HCT116 (cell line): ENCODE measurements at regions not wholly inside any gene's neighbourhood (a gene's known extent, or its start where the extent isn't known, plus 50 kb on each side); places are given as distances from the start of the nearest gene placed in this dataset.

ENCODE experiments used
- ATAC-seq: fragments of 200-7000 bp; cut with Tn5 transposase; 2 replicates; pipeline ENCODE4 v1.9.1; 2020; ENCODE audit warnings: mild to moderate bottlenecking, moderate library complexity
- BruUV-seq: library from RNA; stranded (reverse); fragments of 400-500 nt; replicated peaks from 2 replicates; lab custom pipeline; 2021; lab: Mats Ljungman, UMichigan
- CTCF ChIA-PET: fragments of 300-600 bp; sonication (Branson Sonifier 250); formaldehyde crosslinking; loops from one replicate; lab custom pipeline; 2021; ENCODE audit warnings: antibody characterized with exemption; lab: Charles Lee
- POLR2A ChIA-PET: fragments of 300-600, 350-600 bp; sonication (Branson Sonifier 250); formaldehyde crosslinking; loops from one replicate; lab custom pipeline; 2021; ENCODE audit warnings: antibody characterized with exemption; lab: Charles Lee
- RAD21 ChIA-PET, 2 experiments: fragments of 300-600 bp; sonication (Branson Sonifier 250); formaldehyde crosslinking; loops; one replicate each; lab custom pipeline; 2023; ENCODE audit warnings: low total read pairs in 2 of 2; ENCODE audit not compliant: uncharacterized antibody in 2 of 2, unreplicated experiment in 2 of 2, low non-redundant PET in 1 of 2; lab: Charles Lee
- DNase-seq: peaks from one replicate; pipeline ENCODE4 v3.0.0-alpha.2; 2010; ENCODE audit warnings: low read depth, low spot score
- H2AFZ ChIP-seq: fragments of 200-600 bp; shearing (Covaris generic), sonication (generic); 2 replicates; pipeline ENCODE4 v1.6.1; 2017; ENCODE audit warnings: low read depth, mixed run types, mixed read lengths, antibody characterized with exemption, low read length; ENCODE audit not compliant: poor library complexity, severe bottlenecking
- H3K27ac ChIP-seq: 2 replicates; pipeline ENCODE4 v1.5.1; 2012; ENCODE audit warnings: low read depth, low read length
- H3K27me3 ChIP-seq: fragments of 200-600 bp; sonication (generic); 2 replicates; pipeline ENCODE4 v1.6.1; 2016; ENCODE audit warnings: mixed run types, low read length, mixed read lengths; ENCODE audit not compliant: insufficient read depth
- H3K36me3 ChIP-seq, 2 experiments: fragments of 200-500 bp in 1 of 2; fragments of 200-600 bp in 1 of 2; sonication (Bioruptor generic) in 1 of 2; sonication (generic) in 1 of 2; 2 replicates each; pipeline versions ENCODE4 v1.5.1 to v1.6.1; 2014 to 2016; ENCODE audit warnings: low read length in 2 of 2, inconsistent platforms in 1 of 2, mixed read lengths in 1 of 2, mixed run types in 1 of 2; ENCODE audit not compliant: insufficient read depth in 2 of 2, control insufficient read depth in 1 of 2
- H3K4me1 ChIP-seq, 2 experiments: fragments of 200-600 bp in 1 of 2; sonication (generic) in 1 of 2; 2 replicates each; pipeline versions ENCODE4 v1.5.1 to v1.6.1; 2012 to 2017; ENCODE audit warnings: low read length in 2 of 2, inconsistent platforms in 1 of 2, mild to moderate bottlenecking in 1 of 2, mixed read lengths in 1 of 2, mixed run types in 1 of 2, moderate library complexity in 1 of 2; ENCODE audit not compliant: insufficient read depth in 2 of 2, control insufficient read depth in 1 of 2
- H3K4me2 ChIP-seq: fragments of 200-600 bp; sonication (generic); 2 replicates; pipeline ENCODE4 v1.6.1; 2017; ENCODE audit warnings: mixed run types, low read length, mixed read lengths
- H3K4me3 ChIP-seq, 2 experiments: fragments of 200-600 bp in 1 of 2; sonication (generic) in 1 of 2; replicated peaks in 1 of 2; 2 replicates each; pipeline ENCODE4 v1.5.1; 2011 to 2016; ENCODE audit warnings: low read length in 2 of 2, control low read depth in 1 of 2, low read depth in 1 of 2, mild to moderate bottlenecking in 1 of 2, mixed read lengths in 1 of 2, mixed run types in 1 of 2
- H3K79me2 ChIP-seq: fragments of 200-600 bp; sonication (generic); 2 replicates; pipeline ENCODE4 v1.6.1; 2017; ENCODE audit warnings: mild to moderate bottlenecking, mixed run types, low read length, moderate library complexity, mixed read lengths; ENCODE audit not compliant: insufficient read depth
- H3K9ac ChIP-seq: fragments of 200-600 bp; sonication (generic); 2 replicates; pipeline ENCODE4 v1.6.1; 2016; ENCODE audit warnings: low read length, mixed read lengths
- H3K9me2 ChIP-seq: fragments of 200-600 bp; sonication (generic), shearing (Covaris generic); 2 replicates; pipeline ENCODE4 v1.6.1; 2017; ENCODE audit warnings: mixed run types, mild to moderate bottlenecking, moderate library complexity; ENCODE audit not compliant: insufficient read depth
- H3K9me3 ChIP-seq, 2 experiments: fragments of 200-500 bp in 1 of 2; fragments of 200-600 bp in 1 of 2; sonication (Bioruptor generic) in 1 of 2; sonication (generic) in 1 of 2; 2 replicates each; pipeline ENCODE4 v1.6.1; 2014 to 2017; ENCODE audit warnings: low read length in 2 of 2, mixed read lengths in 2 of 2, inconsistent platforms in 1 of 2, low read depth in 1 of 2, mild to moderate bottlenecking in 1 of 2, mixed run types in 1 of 2, moderate library complexity in 1 of 2; ENCODE audit not compliant: control insufficient read depth in 1 of 2, insufficient read depth in 1 of 2
- H4K20me1 ChIP-seq: fragments of 200-600 bp; sonication (generic), shearing (Covaris generic); 2 replicates; pipeline ENCODE4 v1.6.1; 2017; ENCODE audit warnings: mixed run types, mild to moderate bottlenecking, moderate library complexity; ENCODE audit not compliant: insufficient read depth
- CBX3 ChIP-seq: IDR thresholded peaks from 2 replicates; pipeline ENCODE4 v1.6.1; 2012; ENCODE audit warnings: low read depth
- EGR1 ChIP-seq: IDR thresholded peaks from 2 replicates; pipeline ENCODE4 v1.6.1; 2012; ENCODE audit warnings: low read depth
- ELF1 ChIP-seq: IDR thresholded peaks from 2 replicates; pipeline ENCODE4 v1.6.1; 2012; ENCODE audit warnings: low read depth, borderline replicate concordance
- EZH2 ChIP-seq: fragments of 200-600 bp; sonication (generic); IDR thresholded peaks from 2 replicates; pipeline ENCODE4 v1.6.1; 2017; ENCODE audit warnings: antibody characterized with exemption, mixed run types
- EZH2phosphoT487 ChIP-seq: fragments of 200-600 bp; IDR thresholded peaks from 2 replicates; pipeline ENCODE4 v1.6.1; 2018; ENCODE audit warnings: antibody characterized with exemption, borderline replicate concordance
- JUND ChIP-seq: IDR thresholded peaks from 2 replicates; pipeline ENCODE4 v1.6.1; 2012
- RAD21 ChIP-seq: IDR thresholded peaks from 2 replicates; pipeline ENCODE4 v1.6.1; 2012; ENCODE audit warnings: low read depth, mild to moderate bottlenecking
- SIN3A ChIP-seq: IDR thresholded peaks from 2 replicates; pipeline ENCODE4 v1.6.1; 2012; ENCODE audit warnings: low read depth
- SP1 ChIP-seq: IDR thresholded peaks from 2 replicates; pipeline ENCODE4 v1.6.1; 2012; ENCODE audit warnings: low read depth
- TCF7L2 ChIP-seq: IDR thresholded peaks from 2 replicates; pipeline ENCODE4 v1.7.0; 2011; ENCODE audit warnings: borderline replicate concordance, inconsistent platforms; ENCODE audit not compliant: insufficient read depth, insufficient read length; ENCODE audit errors: extremely low read depth
- YY1 ChIP-seq: IDR thresholded peaks from 2 replicates; pipeline ENCODE4 v1.6.1; 2011; ENCODE audit warnings: low read length, low read depth, moderate library complexity, mild to moderate bottlenecking; ENCODE audit not compliant: insufficient replicate concordance; ENCODE audit errors: extremely low read depth
- ZFX ChIP-seq: fragments of 450-650 bp; IDR thresholded peaks from 2 replicates; pipeline ENCODE4 v1.6.1; 2017
- ZNF274 ChIP-seq: fragments of 200-500 bp; sonication (Bioruptor generic); IDR thresholded peaks from 2 replicates; pipeline ENCODE4 v1.6.1; 2014; ENCODE audit warnings: mild to moderate bottlenecking, low read depth, low read length, inconsistent platforms
- intact Hi-C: fragments of 100-400 bp; cut with micrococcal nuclease; formaldehyde crosslinking; loops from 2 replicates; pipeline ENCODE4 v1.10.0; 2022
- TF ChIP-seq, protein P1 (sequence below): IDR thresholded peaks from 2 replicates; pipeline ENCODE4 v1.6.1; 2012
- TF ChIP-seq, protein P2 (sequence below), 3 experiments: fragments of 200-600 bp in 1 of 3; sonication (generic) in 1 of 3; IDR thresholded peaks in 2 of 3; conservative IDR thresholded peaks in 1 of 3; 2 replicates each; pipeline ENCODE4 v1.5.1; 2012 to 2017; ENCODE audit warnings: low read depth in 2 of 3, low read length in 2 of 3, antibody characterized with exemption in 1 of 3, borderline replicate concordance in 1 of 3, control low read depth in 1 of 3, mild to moderate bottlenecking in 1 of 3, mixed read lengths in 1 of 3, mixed run types in 1 of 3, moderate library complexity in 1 of 3; ENCODE audit not compliant: insufficient read depth in 1 of 3
- TF ChIP-seq, protein P3 (sequence below): IDR thresholded peaks from 2 replicates; pipeline ENCODE4 v1.6.1; 2011; ENCODE audit warnings: mild to moderate bottlenecking, low read length, moderate library complexity; ENCODE audit not compliant: insufficient replicate concordance; ENCODE audit errors: extremely low read depth
- TF ChIP-seq, protein P4 (sequence below): IDR thresholded peaks from 2 replicates; pipeline ENCODE4 v1.6.1; 2012; ENCODE audit warnings: low read depth
- TF ChIP-seq, protein P5 (sequence below): IDR thresholded peaks from 2 replicates; pipeline ENCODE4 v1.6.1; 2012

DNA sequence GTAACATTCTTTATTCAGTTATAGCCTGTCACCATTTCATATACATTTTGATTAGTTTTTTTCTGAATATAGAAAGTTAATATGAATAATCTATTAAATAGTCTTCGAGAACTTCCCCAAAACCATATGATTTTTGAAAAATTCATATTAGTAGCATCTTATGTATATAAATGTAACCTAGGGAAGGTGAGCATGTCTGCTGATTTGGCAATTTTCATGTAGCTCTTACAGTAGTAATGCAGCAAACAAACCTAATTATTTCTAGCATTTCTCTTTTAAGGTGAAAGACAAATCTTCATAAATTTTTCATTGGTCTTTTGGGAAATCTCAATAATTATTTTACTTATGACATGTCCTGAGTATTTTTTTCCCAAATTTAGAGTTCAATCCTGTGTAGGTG, 939.0 kb downstream of the TBC1D32 start:
- Histone ChIP-seq H3K27me3 (no peaks in the 10 kb centered on the region), H3K27ac (no peak overlapping the region), H3K9me3 (no peaks in the 10 kb centered on the region), H4K20me1 (no peaks in the 10 kb centered on the region), H3K79me2 (no peaks in the 10 kb centered on the region), H3K4me2 (no peak overlapping the region), H3K4me1 (no peaks in the 10 kb centered on the region), H3K4me3 (no peak overlapping the region), H3K36me3 (no peaks in the 10 kb centered on the region), H3K9ac (no peak overlapping the region), H3K9me2 (no peaks in the 10 kb centered on the region), H2AFZ (no peak overlapping the region)
- TF ChIP-seq SP1 (no peak), TCF7L2 (no peak), EGR1 (no peak), JUND (no peak), ZNF274 (no peak), SIN3A (no peak), RAD21 (no peak), EZH2phosphoT487 (no peak), EZH2 (no peak), CBX3 (no peak), ELF1 (no peak), ZFX (no peak), YY1 (no peak)
- TF ChIP-seq, protein P1, sequence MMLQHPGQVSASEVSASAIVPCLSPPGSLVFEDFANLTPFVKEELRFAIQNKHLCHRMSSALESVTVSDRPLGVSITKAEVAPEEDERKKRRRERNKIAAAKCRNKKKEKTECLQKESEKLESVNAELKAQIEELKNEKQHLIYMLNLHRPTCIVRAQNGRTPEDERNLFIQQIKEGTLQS: no peak
- TF ChIP-seq, protein P2, sequence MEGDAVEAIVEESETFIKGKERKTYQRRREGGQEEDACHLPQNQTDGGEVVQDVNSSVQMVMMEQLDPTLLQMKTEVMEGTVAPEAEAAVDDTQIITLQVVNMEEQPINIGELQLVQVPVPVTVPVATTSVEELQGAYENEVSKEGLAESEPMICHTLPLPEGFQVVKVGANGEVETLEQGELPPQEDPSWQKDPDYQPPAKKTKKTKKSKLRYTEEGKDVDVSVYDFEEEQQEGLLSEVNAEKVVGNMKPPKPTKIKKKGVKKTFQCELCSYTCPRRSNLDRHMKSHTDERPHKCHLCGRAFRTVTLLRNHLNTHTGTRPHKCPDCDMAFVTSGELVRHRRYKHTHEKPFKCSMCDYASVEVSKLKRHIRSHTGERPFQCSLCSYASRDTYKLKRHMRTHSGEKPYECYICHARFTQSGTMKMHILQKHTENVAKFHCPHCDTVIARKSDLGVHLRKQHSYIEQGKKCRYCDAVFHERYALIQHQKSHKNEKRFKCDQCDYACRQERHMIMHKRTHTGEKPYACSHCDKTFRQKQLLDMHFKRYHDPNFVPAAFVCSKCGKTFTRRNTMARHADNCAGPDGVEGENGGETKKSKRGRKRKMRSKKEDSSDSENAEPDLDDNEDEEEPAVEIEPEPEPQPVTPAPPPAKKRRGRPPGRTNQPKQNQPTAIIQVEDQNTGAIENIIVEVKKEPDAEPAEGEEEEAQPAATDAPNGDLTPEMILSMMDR (IDR thresholded peaks at IDR 0.05 in 2 of 3, conservative IDR thresholded peaks at IDR 0.05 in 1 of 3; ENCODE audit: borderline replicate concordance in 1 of 3, insufficient read depth in 1 of 3, low read depth in 2 of 3, low read length in 2 of 3): no peak
- TF ChIP-seq, protein P3, sequence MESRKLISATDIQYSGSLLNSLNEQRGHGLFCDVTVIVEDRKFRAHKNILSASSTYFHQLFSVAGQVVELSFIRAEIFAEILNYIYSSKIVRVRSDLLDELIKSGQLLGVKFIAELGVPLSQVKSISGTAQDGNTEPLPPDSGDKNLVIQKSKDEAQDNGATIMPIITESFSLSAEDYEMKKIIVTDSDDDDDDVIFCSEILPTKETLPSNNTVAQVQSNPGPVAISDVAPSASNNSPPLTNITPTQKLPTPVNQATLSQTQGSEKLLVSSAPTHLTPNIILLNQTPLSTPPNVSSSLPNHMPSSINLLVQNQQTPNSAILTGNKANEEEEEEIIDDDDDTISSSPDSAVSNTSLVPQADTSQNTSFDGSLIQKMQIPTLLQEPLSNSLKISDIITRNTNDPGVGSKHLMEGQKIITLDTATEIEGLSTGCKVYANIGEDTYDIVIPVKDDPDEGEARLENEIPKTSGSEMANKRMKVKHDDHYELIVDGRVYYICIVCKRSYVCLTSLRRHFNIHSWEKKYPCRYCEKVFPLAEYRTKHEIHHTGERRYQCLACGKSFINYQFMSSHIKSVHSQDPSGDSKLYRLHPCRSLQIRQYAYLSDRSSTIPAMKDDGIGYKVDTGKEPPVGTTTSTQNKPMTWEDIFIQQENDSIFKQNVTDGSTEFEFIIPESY: no peak
- TF ChIP-seq, protein P4, sequence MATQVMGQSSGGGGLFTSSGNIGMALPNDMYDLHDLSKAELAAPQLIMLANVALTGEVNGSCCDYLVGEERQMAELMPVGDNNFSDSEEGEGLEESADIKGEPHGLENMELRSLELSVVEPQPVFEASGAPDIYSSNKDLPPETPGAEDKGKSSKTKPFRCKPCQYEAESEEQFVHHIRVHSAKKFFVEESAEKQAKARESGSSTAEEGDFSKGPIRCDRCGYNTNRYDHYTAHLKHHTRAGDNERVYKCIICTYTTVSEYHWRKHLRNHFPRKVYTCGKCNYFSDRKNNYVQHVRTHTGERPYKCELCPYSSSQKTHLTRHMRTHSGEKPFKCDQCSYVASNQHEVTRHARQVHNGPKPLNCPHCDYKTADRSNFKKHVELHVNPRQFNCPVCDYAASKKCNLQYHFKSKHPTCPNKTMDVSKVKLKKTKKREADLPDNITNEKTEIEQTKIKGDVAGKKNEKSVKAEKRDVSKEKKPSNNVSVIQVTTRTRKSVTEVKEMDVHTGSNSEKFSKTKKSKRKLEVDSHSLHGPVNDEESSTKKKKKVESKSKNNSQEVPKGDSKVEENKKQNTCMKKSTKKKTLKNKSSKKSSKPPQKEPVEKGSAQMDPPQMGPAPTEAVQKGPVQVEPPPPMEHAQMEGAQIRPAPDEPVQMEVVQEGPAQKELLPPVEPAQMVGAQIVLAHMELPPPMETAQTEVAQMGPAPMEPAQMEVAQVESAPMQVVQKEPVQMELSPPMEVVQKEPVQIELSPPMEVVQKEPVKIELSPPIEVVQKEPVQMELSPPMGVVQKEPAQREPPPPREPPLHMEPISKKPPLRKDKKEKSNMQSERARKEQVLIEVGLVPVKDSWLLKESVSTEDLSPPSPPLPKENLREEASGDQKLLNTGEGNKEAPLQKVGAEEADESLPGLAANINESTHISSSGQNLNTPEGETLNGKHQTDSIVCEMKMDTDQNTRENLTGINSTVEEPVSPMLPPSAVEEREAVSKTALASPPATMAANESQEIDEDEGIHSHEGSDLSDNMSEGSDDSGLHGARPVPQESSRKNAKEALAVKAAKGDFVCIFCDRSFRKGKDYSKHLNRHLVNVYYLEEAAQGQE: no peak
- TF ChIP-seq, protein P5, sequence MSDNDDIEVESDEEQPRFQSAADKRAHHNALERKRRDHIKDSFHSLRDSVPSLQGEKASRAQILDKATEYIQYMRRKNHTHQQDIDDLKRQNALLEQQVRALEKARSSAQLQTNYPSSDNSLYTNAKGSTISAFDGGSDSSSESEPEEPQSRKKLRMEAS: no peak
- ChIA-PET POLR2A (no interaction called here), RAD21 (no interaction called here), CTCF (no interaction called here)
- intact Hi-C loops: no loop called here
- DNase-seq (no peak), ATAC-seq (no peak)
- no TSS peak for BruUV-seq
